GM21737 (cell line): ENCODE measurements at regions not wholly inside any gene's neighbourhood (a gene's known extent, or its start where the extent isn't known, plus 50 kb on each side); places are given as distances from the start of the nearest gene placed in this dataset.

ENCODE experiments used
- ATAC-seq: cut with Tn5 transposase; IDR thresholded peaks from one replicate; pipeline ENCODE4 v1.9.1; 2021; ENCODE audit warnings: mild to moderate bottlenecking, moderate library complexity; ENCODE audit not compliant: unreplicated experiment

GRCh38 chr6:6518631-6519427 is 69.7 kb upstream of the LY86 start:
- ATAC-seq, result no peak

GRCh38 chr6:6521961-6522482 is 66.5 kb upstream of the LY86 start:
- ATAC-seq, result no peak

DNA sequence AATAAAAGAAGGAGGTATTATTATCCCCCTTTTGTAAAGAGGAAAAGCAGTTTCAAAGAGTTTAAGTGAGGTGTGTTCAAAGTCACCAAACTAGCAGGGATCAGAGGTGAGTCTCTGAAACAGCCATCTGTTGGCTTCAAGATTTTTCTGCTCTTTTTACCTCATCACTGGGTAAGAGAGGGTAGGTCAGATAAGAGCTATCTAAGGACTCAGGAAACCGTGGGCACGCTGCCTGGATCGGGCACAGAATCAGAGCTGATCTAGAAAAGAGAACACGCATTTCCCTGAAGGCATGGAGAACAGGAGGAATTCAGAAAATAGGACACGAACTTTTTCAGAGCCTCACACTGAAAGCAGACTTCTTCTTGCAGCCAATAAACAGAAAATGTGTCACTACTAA is 65.8 kb upstream of the LY86 start:
- ATAC-seq, result no peak

DNA sequence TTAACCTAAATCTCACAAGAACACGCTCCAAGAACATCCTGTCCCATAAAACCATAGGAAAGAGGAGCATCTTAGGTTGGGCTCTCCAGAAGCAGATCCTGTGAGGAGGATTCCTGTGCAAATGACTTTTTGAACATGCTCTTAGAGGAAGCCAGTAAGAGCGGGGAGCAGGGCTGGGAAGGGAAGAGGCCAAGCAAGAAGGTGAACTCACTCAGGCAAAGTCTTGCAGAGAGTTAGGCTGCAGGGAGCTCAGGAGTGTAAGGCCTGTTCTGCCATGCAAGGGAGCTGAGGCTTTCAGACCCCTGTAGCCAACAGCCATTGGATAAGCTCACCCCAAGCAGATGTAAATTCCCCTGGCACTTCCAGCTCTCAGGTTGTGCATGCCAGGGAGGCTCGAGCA is 63.6 kb upstream of the LY86 start:
- no peak for ATAC-seq

- no peak for ATAC-seq
These were observed 62.6 kb upstream of the LY86 start for GRCh38 chr6:6525933-6526332.

GRCh38 chr6:6529275-6529674 is 59.2 kb upstream of the LY86 start:
- ATAC-seq, result no peak

DNA sequence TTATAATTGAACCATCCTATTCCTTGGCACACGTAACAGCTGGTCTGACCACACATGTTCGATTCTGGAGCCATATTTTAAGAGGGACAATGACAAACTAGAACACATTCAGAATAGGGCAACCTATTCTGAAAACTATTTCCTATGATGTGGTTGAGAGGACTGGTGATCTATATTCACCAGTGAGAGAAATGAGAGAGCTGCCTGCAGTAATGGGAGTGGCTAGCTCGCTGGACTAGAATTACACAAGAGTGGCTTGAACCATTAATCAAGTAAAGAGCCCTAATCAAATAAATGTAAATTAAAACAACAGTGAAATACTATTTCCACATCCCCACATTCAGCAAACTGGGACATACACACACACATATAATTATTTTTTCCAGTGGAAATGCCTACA is 55.3 kb upstream of the LY86 start:
- no peak for ATAC-seq

GRCh38 chr6:6534399-6534798 is 54.1 kb upstream of the LY86 start:
- ATAC-seq, result no peak

GRCh38 chr6:6537488-6538260 is 50.8 kb upstream of the LY86 start:
- no peak for ATAC-seq

DNA sequence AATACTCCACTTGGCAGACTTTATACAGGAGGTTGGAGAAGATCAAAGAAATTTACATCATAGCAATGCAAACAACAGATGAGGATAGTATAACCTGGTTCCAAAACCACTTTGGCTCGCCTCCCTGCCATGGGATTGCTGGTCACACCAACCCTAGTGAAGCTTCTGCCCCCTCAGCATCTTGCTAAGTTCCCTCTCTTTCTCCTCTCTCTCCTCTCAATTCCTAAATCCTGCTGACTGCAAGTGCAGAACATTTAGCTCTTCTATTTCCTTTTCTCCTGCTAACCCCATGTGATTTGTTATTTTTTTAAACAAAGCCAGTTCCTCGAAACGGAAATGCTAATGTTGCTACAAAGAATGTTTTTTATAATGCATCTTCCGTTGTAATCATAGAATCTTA is 50.3 kb upstream of the LY86 start:
- no peak for ATAC-seq
